Colonic mucosa (tissue), 4 donors: ENCODE measurements at regions not wholly inside any gene's neighbourhood (a gene's known extent, or its start where the extent isn't known, plus 50 kb on each side); places are given as distances from the start of the nearest gene placed in this dataset.

ENCODE experiments used
- DNase-seq: peaks from one replicate; pipeline ENCODE4 v3.0.0-alpha.2; 2020
- H3K27ac ChIP-seq: fragments of 200-600 bp; one replicate; pipeline ENCODE4 v1.8.0; 2021
- H3K27me3 ChIP-seq: fragments of 200-600 bp; one replicate; pipeline ENCODE4 v1.8.0; 2021
- H3K36me3 ChIP-seq: fragments of 200-600 bp; one replicate; pipeline ENCODE4 v1.8.0; 2021
- H3K4me1 ChIP-seq: fragments of 200-600 bp; one replicate; pipeline ENCODE4 v1.8.0; 2021; ENCODE audit warnings: mild to moderate bottlenecking
- H3K4me3 ChIP-seq: fragments of 200-600 bp; one replicate; pipeline ENCODE4 v1.8.0; 2021
- H3K9ac ChIP-seq, 2 donors: one replicate each; pipeline ENCODE4 v1.7.0; 2013; ENCODE audit warnings: control low read depth in 2 of 2, low read depth in 2 of 2, low read length in 2 of 2
- H3K9me3 ChIP-seq: fragments of 200-600 bp; one replicate; pipeline ENCODE4 v1.8.0; 2021
- intact Hi-C: fragments of 100-400 bp; cut with DNase I; formaldehyde crosslinking; loops from one replicate; pipeline ENCODE4 v1.14.1; 2022
- TF ChIP-seq, protein P1 (sequence below): fragments of 200-600 bp; IDR thresholded peaks from one replicate; pipeline ENCODE4 v1.8.0; 2022; ENCODE audit warnings: antibody characterized with exemption, mild to moderate bottlenecking
- donor health status: healthy.
- donor health status: DM: no; HTN: no; CAD: no.
- donor health status: DM: no; HTN: no; CAD: no.

GRCh38 chr5:117461403-117461802 lies 886.8 kb upstream of the SEMA6A start:
- no peaks in the 10 kb centered on the region for H3K27me3 ChIP-seq
- no peak overlapping the region for H3K27ac ChIP-seq
- TF ChIP-seq, protein P1, sequence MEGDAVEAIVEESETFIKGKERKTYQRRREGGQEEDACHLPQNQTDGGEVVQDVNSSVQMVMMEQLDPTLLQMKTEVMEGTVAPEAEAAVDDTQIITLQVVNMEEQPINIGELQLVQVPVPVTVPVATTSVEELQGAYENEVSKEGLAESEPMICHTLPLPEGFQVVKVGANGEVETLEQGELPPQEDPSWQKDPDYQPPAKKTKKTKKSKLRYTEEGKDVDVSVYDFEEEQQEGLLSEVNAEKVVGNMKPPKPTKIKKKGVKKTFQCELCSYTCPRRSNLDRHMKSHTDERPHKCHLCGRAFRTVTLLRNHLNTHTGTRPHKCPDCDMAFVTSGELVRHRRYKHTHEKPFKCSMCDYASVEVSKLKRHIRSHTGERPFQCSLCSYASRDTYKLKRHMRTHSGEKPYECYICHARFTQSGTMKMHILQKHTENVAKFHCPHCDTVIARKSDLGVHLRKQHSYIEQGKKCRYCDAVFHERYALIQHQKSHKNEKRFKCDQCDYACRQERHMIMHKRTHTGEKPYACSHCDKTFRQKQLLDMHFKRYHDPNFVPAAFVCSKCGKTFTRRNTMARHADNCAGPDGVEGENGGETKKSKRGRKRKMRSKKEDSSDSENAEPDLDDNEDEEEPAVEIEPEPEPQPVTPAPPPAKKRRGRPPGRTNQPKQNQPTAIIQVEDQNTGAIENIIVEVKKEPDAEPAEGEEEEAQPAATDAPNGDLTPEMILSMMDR = no peak
- no peak overlapping the region for H3K9ac ChIP-seq
- H3K4me1 ChIP-seq = no peaks in the 10 kb centered on the region
- H3K9me3 ChIP-seq = no peaks in the 10 kb centered on the region
- H3K4me3 ChIP-seq = no peak overlapping the region
- no peaks in the 10 kb centered on the region for H3K36me3 ChIP-seq
- no peak for DNase-seq
- intact Hi-C loops = no loop called here

DNA sequence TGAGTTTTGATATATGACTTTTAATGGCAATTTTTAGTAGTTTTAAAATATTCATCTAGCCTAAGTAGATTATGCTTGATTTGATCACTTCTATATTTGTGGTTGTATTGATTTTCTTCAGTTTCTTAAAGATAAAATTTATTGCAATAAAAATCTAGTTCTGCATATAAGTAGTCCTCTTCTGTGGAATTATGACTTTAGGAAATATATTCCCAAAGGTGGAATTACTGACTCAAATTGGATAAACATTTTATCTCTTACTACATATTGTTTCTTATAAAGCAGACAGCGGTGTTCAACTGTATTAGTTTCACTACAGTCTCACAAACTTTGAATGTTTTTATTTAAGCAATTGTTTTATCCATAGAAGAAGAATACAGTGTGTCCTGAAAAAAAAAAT lies 883.0 kb upstream of the SEMA6A start:
- Histone ChIP-seq H3K9ac (no peak overlapping the region), H3K9me3 (no peaks in the 10 kb centered on the region), H3K36me3 (no peaks in the 10 kb centered on the region), H3K27me3 (no peaks in the 10 kb centered on the region), H3K4me3 (no peak overlapping the region), H3K27ac (no peak overlapping the region), H3K4me1 (no peaks in the 10 kb centered on the region)
- no peak for DNase-seq
- TF ChIP-seq, protein P1 = no peak
- intact Hi-C loops = no loop called here

- TF ChIP-seq, protein P1 = no peak
- Histone ChIP-seq H3K27ac (no peak overlapping the region), H3K27me3 (no peaks in the 10 kb centered on the region), H3K36me3 (no peaks in the 10 kb centered on the region), H3K4me3 (no peak overlapping the region), H3K9me3 (no peaks in the 10 kb centered on the region), H3K9ac (no peak overlapping the region), H3K4me1 (no peaks in the 10 kb centered on the region)
- intact Hi-C loops = no loop called here
- DNase-seq = no peak
Observed at GRCh38 chr5:117456866-117457470, 882.3 kb upstream of the SEMA6A start.

GRCh38 chr5:117455236-117456233 lies 880.9 kb upstream of the SEMA6A start:
- peak overlapping the region; percentile 36 for H3K4me3 ChIP-seq
- H3K4me1 ChIP-seq = no peaks in the 10 kb centered on the region
- peak overlapping the region in 1 of 2 donors; percentile 87 for H3K9ac ChIP-seq
- no peaks in the 10 kb centered on the region for H3K9me3 ChIP-seq
- no peaks in the 10 kb centered on the region for H3K36me3 ChIP-seq
- intact Hi-C loops = no loop called here
- H3K27me3 ChIP-seq = no peaks in the 10 kb centered on the region
- H3K27ac ChIP-seq = no peak overlapping the region
- TF ChIP-seq, protein P1 = peak; percentile 47
- peak; percentile 60 for DNase-seq

DNA sequence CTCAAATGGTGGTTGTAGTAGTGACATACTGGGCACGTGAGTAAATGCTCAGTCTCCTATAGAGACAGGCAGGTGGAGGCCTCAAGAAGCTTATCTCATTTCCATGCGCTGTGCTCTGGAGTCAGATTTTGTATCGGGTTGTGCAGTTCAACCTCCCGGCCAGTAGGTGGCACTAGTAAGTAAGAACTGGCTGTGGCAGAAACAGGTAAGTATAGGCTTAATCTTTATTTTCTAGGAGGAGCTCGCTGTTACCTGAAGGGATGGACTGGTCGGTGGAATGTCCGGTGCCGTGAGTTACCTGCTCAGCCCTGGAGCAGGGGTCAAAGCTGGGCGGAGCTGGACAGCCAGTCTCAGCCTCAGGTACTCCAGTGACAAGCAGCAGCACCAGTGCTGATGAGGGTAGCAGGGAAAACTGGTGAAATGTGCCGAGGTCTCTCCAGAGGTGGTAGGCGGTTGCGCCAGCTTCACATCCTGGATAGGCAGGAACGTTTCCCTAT lies 880.1 kb upstream of the SEMA6A start:
- Histone ChIP-seq H3K9ac (peak overlapping the region in 1 of 2 donors; percentile 87), H3K4me3 (peak overlapping the region; percentile 36), H3K27ac (no peak overlapping the region), H3K9me3 (no peaks in the 10 kb centered on the region), H3K4me1 (no peaks in the 10 kb centered on the region), H3K36me3 (no peaks in the 10 kb centered on the region), H3K27me3 (no peaks in the 10 kb centered on the region)
- intact Hi-C loops = no loop called here
- TF ChIP-seq, protein P1 = peak; percentile 81
- DNase-seq = peak; percentile 80
